HG02970 (cell line): ENCODE measurements at regions not wholly inside any gene's neighbourhood (a gene's known extent, or its start where the extent isn't known, plus 50 kb on each side); places are given as distances from the start of the nearest gene placed in this dataset.
"Not testable (repeated sequence)": the region's sequence is repeated elsewhere in the genome, so short reads cannot be mapped to it uniquely, and the experiment has no call there.

Source experiments
- ATAC-seq: cut with Tn5 transposase; IDR thresholded peaks from one replicate; pipeline ENCODE4 v1.9.1; 2021; ENCODE audit warnings: mild to moderate bottlenecking, moderate library complexity, moderate number of reproducible peaks; ENCODE audit not compliant: unreplicated experiment, low FRiP score

GRCh38 chr6:141046496-141046895 lies 1086.2 kb upstream of the GJE1 start:
- ATAC-seq = not testable (repeated sequence)

GRCh38 chr6:141041596-141042087 lies 1091.1 kb upstream of the GJE1 start:
- no peak for ATAC-seq

- ATAC-seq = no peak
These were observed 1097.2 kb upstream of the GJE1 start for GRCh38 chr6:141035312-141036200.

- no peak for ATAC-seq
These were observed 1099.6 kb upstream of the GJE1 start for GRCh38 chr6:141033101-141033500.

GRCh38 chr6:141029908-141030307 lies 1102.8 kb upstream of the GJE1 start:
- no peak for ATAC-seq

- no peak for ATAC-seq
These were observed 1103.9 kb upstream of the GJE1 start for GRCh38 chr6:141028791-141029280.

- no peak for ATAC-seq
These were observed 1106.2 kb upstream of the GJE1 start for GRCh38 chr6:141026504-141026903.

- no peak for ATAC-seq
These were observed 1108.2 kb upstream of the GJE1 start for GRCh38 chr6:141024526-141024925.

- ATAC-seq = no peak
These were observed 1114.8 kb upstream of the GJE1 start for GRCh38 chr6:141017941-141018340.

GRCh38 chr6:141000917-141001316 lies 1131.8 kb upstream of the GJE1 start:
- no peak for ATAC-seq

- no peak for ATAC-seq
These were observed 1139.2 kb upstream of the GJE1 start for GRCh38 chr6:140993515-140993914.

- no peak for ATAC-seq
These were observed 1140.0 kb upstream of the GJE1 start for GRCh38 chr6:140992678-140993077.

- ATAC-seq = no peak
These were observed 1143.9 kb upstream of the GJE1 start for GRCh38 chr6:140988780-140989179.

- no peak for ATAC-seq
These were observed 1145.2 kb upstream of the GJE1 start for GRCh38 chr6:140987364-140988155.

GRCh38 chr6:140985679-140986275 lies 1146.9 kb upstream of the GJE1 start:
- no peak for ATAC-seq

GRCh38 chr6:140980265-140980887 lies 1152.3 kb upstream of the GJE1 start:
- ATAC-seq = no peak

GRCh38 chr6:140979642-140980091 lies 1153.1 kb upstream of the GJE1 start:
- ATAC-seq = no peak

- ATAC-seq = no peak
These were observed 1155.3 kb upstream of the GJE1 start for GRCh38 chr6:140977403-140977802.

- ATAC-seq = no peak
These were observed 1155.9 kb upstream of the GJE1 start for GRCh38 chr6:140976806-140977205.

- no peak for ATAC-seq
These were observed 1162.2 kb upstream of the GJE1 start for GRCh38 chr6:140970485-140970884.
